OCI-LY3 (cell line): ENCODE measurements at regions not wholly inside any gene's neighbourhood (a gene's known extent, or its start where the extent isn't known, plus 50 kb on each side); places are given as distances from the start of the nearest gene placed in this dataset.

Source experiments
- EZH2phosphoT487 ChIP-seq: fragments of 200-600 bp; shearing (Covaris generic); IDR thresholded peaks from 2 replicates; pipeline ENCODE4 v1.6.1; 2018; ENCODE audit warnings: antibody characterized with exemption, mixed run types, low read depth
- TF ChIP-seq, protein P1 (sequence below): fragments of 200-600, 300-600 bp; sonication (generic); IDR thresholded peaks from 2 replicates; pipeline ENCODE4 v1.5.1; 2014; ENCODE audit warnings: antibody characterized with exemption, low read length, low read depth

GRCh38 chr5:121188849-121189248 lies 662.8 kb upstream of the FTMT start:
- TF ChIP-seq, protein P1, sequence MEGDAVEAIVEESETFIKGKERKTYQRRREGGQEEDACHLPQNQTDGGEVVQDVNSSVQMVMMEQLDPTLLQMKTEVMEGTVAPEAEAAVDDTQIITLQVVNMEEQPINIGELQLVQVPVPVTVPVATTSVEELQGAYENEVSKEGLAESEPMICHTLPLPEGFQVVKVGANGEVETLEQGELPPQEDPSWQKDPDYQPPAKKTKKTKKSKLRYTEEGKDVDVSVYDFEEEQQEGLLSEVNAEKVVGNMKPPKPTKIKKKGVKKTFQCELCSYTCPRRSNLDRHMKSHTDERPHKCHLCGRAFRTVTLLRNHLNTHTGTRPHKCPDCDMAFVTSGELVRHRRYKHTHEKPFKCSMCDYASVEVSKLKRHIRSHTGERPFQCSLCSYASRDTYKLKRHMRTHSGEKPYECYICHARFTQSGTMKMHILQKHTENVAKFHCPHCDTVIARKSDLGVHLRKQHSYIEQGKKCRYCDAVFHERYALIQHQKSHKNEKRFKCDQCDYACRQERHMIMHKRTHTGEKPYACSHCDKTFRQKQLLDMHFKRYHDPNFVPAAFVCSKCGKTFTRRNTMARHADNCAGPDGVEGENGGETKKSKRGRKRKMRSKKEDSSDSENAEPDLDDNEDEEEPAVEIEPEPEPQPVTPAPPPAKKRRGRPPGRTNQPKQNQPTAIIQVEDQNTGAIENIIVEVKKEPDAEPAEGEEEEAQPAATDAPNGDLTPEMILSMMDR = no peak
- no peak for TF ChIP-seq EZH2phosphoT487
